ENCODE measurements at regions not wholly inside any gene's neighbourhood (a gene's known extent, or its start where the extent isn't known, plus 50 kb on each side); places are given as distances from the start of the nearest gene placed in this dataset.

DNA sequence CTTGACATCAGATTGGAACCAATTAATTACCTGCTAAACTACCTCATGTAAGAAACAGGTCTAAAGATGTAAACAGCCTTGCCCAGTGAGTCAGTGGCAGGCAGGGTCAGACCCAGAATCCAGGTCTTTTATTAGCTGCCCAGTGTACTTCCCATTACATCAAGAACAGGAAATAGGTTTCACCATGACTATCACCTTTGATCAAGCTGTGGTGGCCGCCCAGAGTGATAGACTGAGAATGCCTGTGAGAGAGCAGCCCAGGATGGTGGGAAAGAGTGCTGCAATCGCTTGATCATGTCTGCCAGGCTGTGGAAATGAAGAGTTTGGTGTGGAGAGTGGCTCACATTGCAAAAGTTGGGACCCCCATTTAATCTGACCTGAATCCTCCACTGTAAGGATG is 61.3 kb upstream of the PIAS1 start:
- no peak for DNase-seq

DNA sequence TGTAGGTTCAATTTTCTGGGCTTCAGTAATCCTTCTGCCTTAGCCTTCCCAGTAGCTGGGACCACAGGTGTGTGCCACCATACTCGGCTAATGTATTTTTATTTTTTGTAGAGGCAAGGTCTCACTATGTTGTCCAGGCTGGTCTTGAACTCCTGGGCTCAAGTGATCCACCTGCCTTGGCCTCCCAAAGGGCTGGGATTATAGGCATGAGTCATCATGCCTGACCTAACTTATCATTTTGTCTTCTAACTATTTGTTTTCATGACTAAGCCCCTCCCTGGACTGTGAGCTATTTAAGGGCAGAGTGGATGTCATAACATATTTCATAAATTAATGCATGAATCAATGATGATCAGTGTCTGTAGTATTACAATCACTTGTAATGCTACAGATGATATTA is 56.1 kb upstream of the PIAS1 start:
- peak; percentile 74 for DNase-seq

DNA sequence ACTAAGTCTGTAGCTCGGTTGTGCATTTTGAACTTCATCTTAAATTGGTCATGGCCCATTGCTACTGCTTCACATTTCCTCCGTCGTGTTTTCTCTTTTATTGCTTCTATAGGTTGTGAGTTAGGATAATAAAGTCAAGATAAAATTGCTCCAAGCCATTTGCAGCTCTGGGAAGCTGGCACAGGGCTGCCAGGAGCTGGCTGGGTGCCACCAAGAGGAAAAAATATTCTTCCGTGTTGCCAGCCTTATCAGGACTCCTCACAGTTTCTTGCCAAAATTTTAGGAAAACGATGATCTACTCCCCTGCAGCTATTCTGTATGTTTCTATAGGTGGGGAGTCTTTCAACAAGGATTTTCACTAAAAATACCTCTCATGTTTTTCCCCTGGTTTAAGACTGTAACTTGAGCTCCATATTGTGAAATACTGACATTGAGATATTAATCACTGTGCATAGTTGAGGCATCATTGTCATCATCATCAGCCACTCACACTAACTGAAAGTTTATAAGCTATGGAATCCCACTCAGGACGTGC is 55.4 kb upstream of the PIAS1 start:
- DNase-seq: peak; percentile 83

DNA sequence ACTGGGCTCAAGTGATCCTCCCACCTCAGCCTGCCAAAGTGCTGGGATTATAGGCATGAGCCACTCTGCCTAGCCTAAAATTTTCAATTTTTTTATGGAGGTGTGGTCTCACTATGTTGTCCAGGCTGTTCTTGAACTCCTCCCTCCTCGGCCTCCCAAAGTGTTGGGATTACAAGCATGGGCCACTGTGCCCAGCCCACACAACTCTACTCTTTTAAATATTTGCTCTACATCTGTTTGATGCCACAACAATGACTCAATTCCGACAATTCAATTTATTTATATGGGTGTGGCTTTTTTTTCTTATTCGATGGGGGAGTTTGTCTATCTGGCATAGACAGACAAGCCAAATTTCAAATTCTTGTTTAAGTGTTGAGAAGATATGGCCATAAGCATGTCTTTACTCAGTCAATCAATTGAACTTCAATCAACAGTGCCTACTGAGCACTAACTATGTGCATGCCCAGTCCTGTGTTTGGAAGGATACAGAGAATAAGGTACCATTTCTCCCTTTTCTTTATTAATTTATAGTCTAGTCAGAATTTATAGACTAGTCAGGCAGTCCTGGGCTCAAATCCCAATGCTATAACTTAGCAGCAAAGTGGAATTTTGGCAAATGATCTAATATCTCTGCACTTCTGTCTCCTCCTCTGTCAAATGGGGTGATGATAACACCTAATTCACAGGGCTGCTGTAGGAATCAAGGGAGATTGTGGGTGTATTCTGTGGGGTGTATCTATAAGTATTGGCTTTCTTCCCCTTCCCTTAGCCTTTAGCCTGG is 54.6 kb upstream of the PIAS1 start:
- DNase-seq: peak; percentile 32

DNA sequence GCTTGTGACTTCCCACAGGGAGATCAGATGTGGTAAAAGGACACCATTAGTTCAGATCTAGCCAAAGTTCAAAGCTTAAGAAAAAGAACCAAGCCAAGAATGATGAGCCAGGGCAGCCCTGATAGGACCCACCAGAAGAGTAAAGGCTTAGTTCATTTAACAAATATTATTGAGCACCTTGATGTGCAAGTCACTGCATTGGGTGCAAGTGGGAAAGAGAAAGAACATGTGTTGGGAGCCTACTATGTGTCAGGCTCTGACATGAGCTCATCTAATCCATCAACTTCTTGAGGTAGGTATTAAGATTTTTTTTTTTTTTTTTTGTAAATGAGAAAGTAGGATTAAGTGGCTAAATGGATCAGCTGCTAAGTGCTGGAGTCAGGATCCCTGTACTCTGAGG is 53.4 kb upstream of the PIAS1 start:
- DNase-seq: no peak

DNA sequence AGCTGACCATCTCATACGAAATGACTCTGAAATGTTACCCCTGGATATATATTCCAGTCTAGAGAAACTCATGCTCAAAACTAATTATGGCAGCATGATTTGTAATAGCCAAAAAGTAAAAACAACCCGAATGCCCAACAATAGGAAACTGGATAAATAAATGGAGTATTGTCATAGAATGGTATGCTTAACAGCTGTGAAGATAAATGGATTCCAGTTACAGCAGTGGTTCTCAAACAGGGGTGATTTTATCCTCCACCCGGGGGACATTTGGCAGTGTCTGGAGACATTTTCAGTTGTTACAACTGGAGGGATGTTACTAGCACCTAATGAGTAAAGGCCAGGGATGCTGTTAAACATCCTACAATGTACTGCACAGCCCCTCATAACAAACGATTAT is 52.3 kb upstream of the PIAS1 start:
- DNase-seq: no peak

DNA sequence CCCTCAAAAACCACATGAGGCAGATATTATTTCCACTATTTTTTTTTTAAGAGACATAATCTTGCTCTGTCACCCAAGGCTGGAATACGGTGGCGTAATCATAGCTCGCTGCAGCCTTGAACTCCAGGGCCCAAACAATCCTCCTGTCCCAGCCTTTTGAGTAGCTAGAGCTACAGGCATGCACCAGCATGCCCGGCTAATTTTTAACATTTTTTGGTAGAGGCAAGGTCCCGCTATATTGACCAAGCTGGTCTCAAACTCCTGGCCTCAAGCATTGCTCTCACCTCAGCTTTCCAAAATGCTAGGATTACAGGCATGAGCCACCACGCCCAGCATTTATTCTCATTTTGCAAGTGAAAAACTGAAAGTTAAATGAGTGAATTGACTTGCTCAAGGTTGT is 50.8 kb upstream of the PIAS1 start:
- DNase-seq: no peak
